ENCODE measurements at regions not wholly inside any gene's neighbourhood (a gene's known extent, or its start where the extent isn't known, plus 50 kb on each side); places are given as distances from the start of the nearest gene placed in this dataset.

DNA sequence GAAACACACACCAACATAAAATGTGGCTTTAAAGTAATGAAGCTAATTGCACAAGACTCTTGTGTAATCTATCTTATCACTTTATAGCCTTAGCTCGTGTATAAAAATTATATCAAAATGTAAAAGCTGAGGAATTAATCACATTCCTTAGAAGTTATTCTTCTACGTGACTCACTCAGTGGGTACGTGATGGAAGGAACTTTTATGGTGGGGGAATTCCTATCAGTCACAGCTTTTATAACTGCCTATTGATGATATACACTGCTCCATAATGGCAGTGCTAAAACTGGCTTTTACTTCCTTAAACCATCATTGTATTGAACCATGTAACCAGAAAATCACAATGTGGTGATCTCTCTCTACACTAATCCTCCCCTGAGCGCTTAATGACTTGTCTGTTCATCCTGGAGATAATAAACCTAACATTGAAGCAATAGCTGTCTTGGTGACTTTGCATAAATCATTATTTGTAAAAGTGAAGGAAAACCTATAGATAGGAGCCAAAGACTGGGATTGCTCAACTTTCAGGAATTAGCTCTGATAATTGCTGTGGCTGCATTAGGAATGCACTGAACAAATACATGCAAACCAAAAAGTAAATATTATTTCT is 276.7 kb downstream of the GBA3 start (continued):
- TF ChIP-seq, protein P1, sequence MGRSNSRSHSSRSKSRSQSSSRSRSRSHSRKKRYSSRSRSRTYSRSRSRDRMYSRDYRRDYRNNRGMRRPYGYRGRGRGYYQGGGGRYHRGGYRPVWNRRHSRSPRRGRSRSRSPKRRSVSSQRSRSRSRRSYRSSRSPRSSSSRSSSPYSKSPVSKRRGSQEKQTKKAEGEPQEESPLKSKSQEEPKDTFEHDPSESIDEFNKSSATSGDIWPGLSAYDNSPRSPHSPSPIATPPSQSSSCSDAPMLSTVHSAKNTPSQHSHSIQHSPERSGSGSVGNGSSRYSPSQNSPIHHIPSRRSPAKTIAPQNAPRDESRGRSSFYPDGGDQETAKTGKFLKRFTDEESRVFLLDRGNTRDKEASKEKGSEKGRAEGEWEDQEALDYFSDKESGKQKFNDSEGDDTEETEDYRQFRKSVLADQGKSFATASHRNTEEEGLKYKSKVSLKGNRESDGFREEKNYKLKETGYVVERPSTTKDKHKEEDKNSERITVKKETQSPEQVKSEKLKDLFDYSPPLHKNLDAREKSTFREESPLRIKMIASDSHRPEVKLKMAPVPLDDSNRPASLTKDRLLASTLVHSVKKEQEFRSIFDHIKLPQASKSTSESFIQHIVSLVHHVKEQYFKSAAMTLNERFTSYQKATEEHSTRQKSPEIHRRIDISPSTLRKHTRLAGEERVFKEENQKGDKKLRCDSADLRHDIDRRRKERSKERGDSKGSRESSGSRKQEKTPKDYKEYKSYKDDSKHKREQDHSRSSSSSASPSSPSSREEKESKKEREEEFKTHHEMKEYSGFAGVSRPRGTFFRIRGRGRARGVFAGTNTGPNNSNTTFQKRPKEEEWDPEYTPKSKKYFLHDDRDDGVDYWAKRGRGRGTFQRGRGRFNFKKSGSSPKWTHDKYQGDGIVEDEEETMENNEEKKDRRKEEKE (IDR thresholded peaks at IDR 0.05), result no peak
- TF ChIP-seq MIXL1 (CRISPR knock-in tag; IDR thresholded peaks at IDR 0.05) (peak; percentile 69; the same call in 1 of the 2 replicates), ZFP82 (CRISPR knock-in tag; IDR thresholded peaks at IDR 0.05; ENCODE audit: borderline replicate concordance) (no peak), ZNF768 (CRISPR knock-in tag; IDR thresholded peaks at IDR 0.05) (no peak), HMG20A (CRISPR knock-in tag; IDR thresholded peaks at IDR 0.05; ENCODE audit: borderline replicate concordance) (peak; percentile 54; the same call in 1 of the 2 replicates), ZC3H13 (CRISPR knock-in tag; IDR thresholded peaks at IDR 0.05) (no peak), CEBPB (IDR thresholded peaks at IDR 0.05; ENCODE audit: borderline replicate concordance, low read depth, low read length) (peak; percentile 60; the same call in 1 of the 2 replicates), ZNF552 (CRISPR knock-in tag; IDR thresholded peaks at IDR 0.05; ENCODE audit: borderline replicate concordance) (no peak), BCL6 (CRISPR knock-in tag; IDR thresholded peaks at IDR 0.05) (peak; percentile 84), GATAD2A (CRISPR knock-in tag; IDR thresholded peaks at IDR 0.05) (0 out of 2 replicates have a peak, but pooled peaks have one; percentile 22)
- TF ChIP-seq, protein P2, sequence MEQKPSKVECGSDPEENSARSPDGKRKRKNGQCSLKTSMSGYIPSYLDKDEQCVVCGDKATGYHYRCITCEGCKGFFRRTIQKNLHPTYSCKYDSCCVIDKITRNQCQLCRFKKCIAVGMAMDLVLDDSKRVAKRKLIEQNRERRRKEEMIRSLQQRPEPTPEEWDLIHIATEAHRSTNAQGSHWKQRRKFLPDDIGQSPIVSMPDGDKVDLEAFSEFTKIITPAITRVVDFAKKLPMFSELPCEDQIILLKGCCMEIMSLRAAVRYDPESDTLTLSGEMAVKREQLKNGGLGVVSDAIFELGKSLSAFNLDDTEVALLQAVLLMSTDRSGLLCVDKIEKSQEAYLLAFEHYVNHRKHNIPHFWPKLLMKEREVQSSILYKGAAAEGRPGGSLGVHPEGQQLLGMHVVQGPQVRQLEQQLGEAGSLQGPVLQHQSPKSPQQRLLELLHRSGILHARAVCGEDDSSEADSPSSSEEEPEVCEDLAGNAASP (CRISPR knock-in tag; IDR thresholded peaks at IDR 0.05; ENCODE audit: borderline replicate concordance), result no peak
- TF ChIP-seq, protein P3, sequence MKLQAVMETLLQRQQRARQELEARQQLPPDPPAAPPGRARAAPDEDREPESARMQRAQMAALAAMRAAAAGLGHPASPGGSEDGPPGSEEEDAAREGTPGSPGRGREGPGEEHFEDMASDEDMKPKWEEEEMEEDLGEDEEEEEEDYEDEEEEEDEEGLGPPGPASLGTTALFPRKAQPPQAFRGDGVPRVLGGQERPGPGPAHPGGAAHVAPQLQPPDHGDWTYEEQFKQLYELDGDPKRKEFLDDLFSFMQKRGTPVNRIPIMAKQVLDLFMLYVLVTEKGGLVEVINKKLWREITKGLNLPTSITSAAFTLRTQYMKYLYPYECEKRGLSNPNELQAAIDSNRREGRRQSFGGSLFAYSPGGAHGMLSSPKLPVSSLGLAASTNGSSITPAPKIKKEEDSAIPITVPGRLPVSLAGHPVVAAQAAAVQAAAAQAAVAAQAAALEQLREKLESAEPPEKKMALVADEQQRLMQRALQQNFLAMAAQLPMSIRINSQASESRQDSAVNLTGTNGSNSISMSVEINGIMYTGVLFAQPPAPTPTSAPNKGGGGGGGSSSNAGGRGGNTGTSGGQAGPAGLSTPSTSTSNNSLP (IDR thresholded peaks at IDR 0.05; ENCODE audit: low read depth, low read length), result 0 out of 2 replicates have a peak, but pooled peaks have one; percentile 55

Data from HepG2 (cell line).